ENCODE measurements at regions not wholly inside any gene's neighbourhood (a gene's known extent, or its start where the extent isn't known, plus 50 kb on each side); places are given as distances from the start of the nearest gene placed in this dataset.
A peak's percentile ranks its signal among the peaks of the same experiment; 100 is the strongest.

- no peak for TF ChIP-seq EZH2 (IDR thresholded peaks at IDR 0.05; ENCODE audit: low read depth, unreplicated experiment)
- TF ChIP-seq EZH2phosphoT487 (IDR thresholded peaks at IDR 0.05; ENCODE audit: unreplicated experiment): no peak
These were observed 261.4 kb downstream of the LAS1L start (continued) for GRCh38 chrX:65273152-65273551.

DNA sequence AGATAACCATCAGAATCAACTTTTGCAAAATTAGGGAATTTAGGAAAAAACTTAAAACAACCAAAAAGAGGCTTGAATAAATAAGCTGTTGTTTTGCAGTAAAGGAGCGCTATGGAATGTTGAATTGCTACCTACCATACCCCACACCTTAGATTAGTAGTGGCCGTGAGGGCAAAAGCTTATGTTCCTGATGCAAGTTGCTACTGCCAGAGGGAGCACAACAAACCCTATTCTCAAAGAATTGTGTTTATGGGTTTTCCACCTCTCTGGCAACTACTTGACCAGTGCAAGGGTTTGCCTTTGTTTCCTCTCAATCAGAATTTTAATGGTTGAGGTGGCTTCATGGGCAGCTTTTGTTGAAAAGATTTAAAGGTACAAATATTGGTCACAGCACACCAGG, 268.1 kb downstream of the LAS1L start:
- peak; percentile 69 for ATAC-seq
- no peaks in the 10 kb centered on the region; the same call in 1 of the 3 replicates for H3K9me3 Mint-ChIP-seq
- no peaks in the 10 kb centered on the region for H3K79me2 ChIP-seq (replicated peaks; ENCODE audit: insufficient read depth)
- TF ChIP-seq ZNF114 (CRISPR knock-in tag; IDR thresholded peaks at IDR 0.05): no peak
- TF ChIP-seq EZH2 (IDR thresholded peaks at IDR 0.05; ENCODE audit: low read depth, unreplicated experiment): no peak
- TF ChIP-seq EZH2phosphoT487 (IDR thresholded peaks at IDR 0.05; ENCODE audit: unreplicated experiment): no peak
- TF ChIP-seq NANOG (IDR thresholded peaks at IDR 0.05; ENCODE audit: borderline replicate concordance): no peak
- TF ChIP-seq, protein P1, sequence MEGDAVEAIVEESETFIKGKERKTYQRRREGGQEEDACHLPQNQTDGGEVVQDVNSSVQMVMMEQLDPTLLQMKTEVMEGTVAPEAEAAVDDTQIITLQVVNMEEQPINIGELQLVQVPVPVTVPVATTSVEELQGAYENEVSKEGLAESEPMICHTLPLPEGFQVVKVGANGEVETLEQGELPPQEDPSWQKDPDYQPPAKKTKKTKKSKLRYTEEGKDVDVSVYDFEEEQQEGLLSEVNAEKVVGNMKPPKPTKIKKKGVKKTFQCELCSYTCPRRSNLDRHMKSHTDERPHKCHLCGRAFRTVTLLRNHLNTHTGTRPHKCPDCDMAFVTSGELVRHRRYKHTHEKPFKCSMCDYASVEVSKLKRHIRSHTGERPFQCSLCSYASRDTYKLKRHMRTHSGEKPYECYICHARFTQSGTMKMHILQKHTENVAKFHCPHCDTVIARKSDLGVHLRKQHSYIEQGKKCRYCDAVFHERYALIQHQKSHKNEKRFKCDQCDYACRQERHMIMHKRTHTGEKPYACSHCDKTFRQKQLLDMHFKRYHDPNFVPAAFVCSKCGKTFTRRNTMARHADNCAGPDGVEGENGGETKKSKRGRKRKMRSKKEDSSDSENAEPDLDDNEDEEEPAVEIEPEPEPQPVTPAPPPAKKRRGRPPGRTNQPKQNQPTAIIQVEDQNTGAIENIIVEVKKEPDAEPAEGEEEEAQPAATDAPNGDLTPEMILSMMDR (conservative IDR thresholded peaks at IDR 0.05; ENCODE audit: low read depth in 2 of 2): no peak
- TF ChIP-seq CREB1 (CRISPR knock-in tag; IDR thresholded peaks at IDR 0.05; ENCODE audit: low read depth): no peak
- H3K27me3 Mint-ChIP-seq (ENCODE audit: insufficient read depth, low read depth, poor library complexity): no peaks in the 10 kb centered on the region
- no peaks in the 10 kb centered on the region for H3K27me3 ChIP-seq (ENCODE audit: insufficient read depth)
- no peaks in the 10 kb centered on the region for H3K9me2 ChIP-seq (ENCODE audit: insufficient read depth)
- H3F3A ChIP-seq (replicated peaks; ENCODE audit: low read depth): no peaks in the 10 kb centered on the region
- H3K4me3 Mint-ChIP-seq: no peak overlapping the region
- H3K4me1 ChIP-seq (ENCODE audit: insufficient read depth): no peaks in the 10 kb centered on the region; the same call in 1 of the 2 replicates
- peak; percentile 1 for DNase-seq (ENCODE audit: low spot score)
- H3K36me3 Mint-ChIP-seq (ENCODE audit: low read depth): no peaks in the 10 kb centered on the region
- no peak overlapping the region for H3K4me3 ChIP-seq
- no peak overlapping the region for H3K4me2 ChIP-seq
- H4K20me1 ChIP-seq (replicated peaks; ENCODE audit: insufficient read depth): no peaks in the 10 kb centered on the region
- H3K36me3 ChIP-seq (ENCODE audit: insufficient read depth): no peaks in the 10 kb centered on the region
- peaks cover 18% of the 10 kb centered on the region; the same call in 2 of the 3 replicates for H3K4me1 Mint-ChIP-seq
- no peak overlapping the region for H2AFZ ChIP-seq
- peak overlapping the region; percentile 82 for H3K27ac Mint-ChIP-seq
- H3K27ac ChIP-seq (ENCODE audit: low read depth): peak overlapping the region; percentile 39; the same call in 1 of the 2 replicates

- DNase-seq (ENCODE audit: low spot score): no peak
- Histone ChIP-seq H3K9me2 (ENCODE audit: insufficient read depth) (no peaks in the 10 kb centered on the region), H3K4me2 (no peak overlapping the region), H3K4me1 (ENCODE audit: insufficient read depth) (no peaks in the 10 kb centered on the region), H3K79me2 (replicated peaks; ENCODE audit: insufficient read depth) (no peaks in the 10 kb centered on the region), H3K4me3 (no peak overlapping the region), H3K36me3 (ENCODE audit: insufficient read depth) (no peaks in the 10 kb centered on the region), H3F3A (replicated peaks; ENCODE audit: low read depth) (no peaks in the 10 kb centered on the region), H3K27ac (ENCODE audit: low read depth) (no peak overlapping the region), H2AFZ (no peak overlapping the region), H4K20me1 (replicated peaks; ENCODE audit: insufficient read depth) (no peaks in the 10 kb centered on the region), H3K27me3 (ENCODE audit: insufficient read depth) (no peaks in the 10 kb centered on the region)
- H3K36me3 Mint-ChIP-seq (ENCODE audit: low read depth): no peaks in the 10 kb centered on the region
- peaks cover 3% of the 10 kb centered on the region; the same call in 2 of the 3 replicates for H3K9me3 Mint-ChIP-seq
- no peaks in the 10 kb centered on the region for H3K4me1 Mint-ChIP-seq
- no peak overlapping the region for H3K4me3 Mint-ChIP-seq
- H3K27me3 Mint-ChIP-seq (ENCODE audit: insufficient read depth, low read depth, poor library complexity): no peaks in the 10 kb centered on the region
- no peak overlapping the region for H3K27ac Mint-ChIP-seq
- no peak for ATAC-seq
- TF ChIP-seq CREB1 (CRISPR knock-in tag; IDR thresholded peaks at IDR 0.05; ENCODE audit: low read depth) (no peak), EZH2phosphoT487 (IDR thresholded peaks at IDR 0.05; ENCODE audit: unreplicated experiment) (no peak), ZNF462 (CRISPR knock-in tag; IDR thresholded peaks at IDR 0.05) (no peak), ZNF114 (CRISPR knock-in tag; IDR thresholded peaks at IDR 0.05) (no peak), ZNF331 (CRISPR knock-in tag; IDR thresholded peaks at IDR 0.05; ENCODE audit: low read depth) (no peak), JUNB (IDR thresholded peaks at IDR 0.05; ENCODE audit: unreplicated experiment) (no peak)
- TF ChIP-seq, protein P1 (conservative IDR thresholded peaks at IDR 0.05; ENCODE audit: low read depth in 2 of 2): no peak
These were observed 277.6 kb upstream of the ZC4H2 start for GRCh38 chrX:65253817-65254216.
